IMR-90 (cell line): ENCODE measurements at regions not wholly inside any gene's neighbourhood (a gene's known extent, or its start where the extent isn't known, plus 50 kb on each side); places are given as distances from the start of the nearest gene placed in this dataset.

ENCODE experiments used
- ATAC-seq: fragments of 200-7000 bp; cut with Tn5 transposase; 2 replicates; pipeline ENCODE4 v1.9.1; 2020; ENCODE audit warnings: low read depth, mild to moderate bottlenecking, moderate library complexity
- BruUV-seq: library from RNA; stranded (reverse); fragments of 400-500 nt; replicated peaks from 2 replicates; lab custom pipeline; 2021; lab: Mats Ljungman, UMichigan
- CTCF ChIA-PET: fragments of 300-600 bp; formaldehyde crosslinking; extraction: SDS; loops from one replicate; lab custom pipeline; 2021; ENCODE audit warnings: antibody characterized with exemption; lab: Yijun Ruan, JAX
- POLR2A ChIA-PET: fragments of 300-600 bp; sonication (Branson Sonifier 250); formaldehyde crosslinking; loops from one replicate; lab custom pipeline; 2022; ENCODE audit warnings: antibody characterized with exemption; ENCODE audit not compliant: unreplicated experiment; lab: Charles Lee
- DNase-seq: peaks from one replicate; pipeline ENCODE4 v3.0.0; 2013
- H2AFZ ChIP-seq: replicated peaks from 2 replicates; pipeline ENCODE3; 2013; ENCODE audit warnings: low read length, mild to moderate bottlenecking; ENCODE audit not compliant: poor library complexity
- H2AK5ac ChIP-seq: 2 replicates; pipeline ENCODE4 v1.6.1; 2013; ENCODE audit warnings: low read depth, low read length, inconsistent platforms
- H2AK9ac ChIP-seq: replicated peaks from 2 replicates; pipeline ENCODE3; 2013; ENCODE audit warnings: mild to moderate bottlenecking, low read depth, low read length, moderate library complexity; ENCODE audit not compliant: poor library complexity
- H2BK120ac ChIP-seq: 2 replicates; pipeline ENCODE4 v1.6.1; 2013; ENCODE audit warnings: low read depth, low read length, inconsistent platforms
- H2BK15ac ChIP-seq: 3 replicates; pipeline ENCODE4 v1.6.1; 2013; ENCODE audit warnings: low read depth, low read length, inconsistent platforms
- H2BK20ac ChIP-seq: 2 replicates; pipeline ENCODE4 v1.6.1; 2013; ENCODE audit warnings: low read depth, mild to moderate bottlenecking, inconsistent platforms, low read length, moderate library complexity
- H2BK5ac ChIP-seq: 2 replicates; pipeline ENCODE4 v1.6.1; 2013; ENCODE audit warnings: mild to moderate bottlenecking, low read depth, low read length, inconsistent platforms; ENCODE audit not compliant: poor library complexity, severe bottlenecking
- H3K14ac ChIP-seq: replicated peaks from 2 replicates; pipeline ENCODE4 v1.6.1; 2013; ENCODE audit warnings: low read depth, low read length, inconsistent platforms
- H3K18ac ChIP-seq: 2 replicates; pipeline ENCODE4 v1.6.1; 2013; ENCODE audit warnings: low read depth, low read length, control low read depth
- H3K23ac ChIP-seq: 2 replicates; pipeline ENCODE4 v1.6.1; 2013; ENCODE audit warnings: low read depth, low read length, inconsistent platforms
- H3K27ac ChIP-seq: 2 replicates; pipeline ENCODE4 v1.5.1; 2013; ENCODE audit warnings: mild to moderate bottlenecking, control low read depth, low read length; ENCODE audit not compliant: insufficient read depth
- H3K27me3 ChIP-seq: 2 replicates; pipeline ENCODE4 v1.6.1; 2013; ENCODE audit warnings: low read length; ENCODE audit not compliant: control insufficient read depth, insufficient read depth
- H3K36me3 ChIP-seq: 2 replicates; pipeline ENCODE4 v1.6.1; 2013; ENCODE audit warnings: low read length, mixed read lengths; ENCODE audit not compliant: control insufficient read depth, insufficient read depth
- H3K4ac ChIP-seq: 2 replicates; pipeline ENCODE4 v1.6.1; 2013; ENCODE audit warnings: low read depth, low read length, inconsistent platforms
- H3K4me1 ChIP-seq: 2 replicates; pipeline ENCODE4 v1.6.1; 2013; ENCODE audit warnings: low read length, mixed read lengths; ENCODE audit not compliant: control insufficient read depth, insufficient read depth
- H3K4me2 ChIP-seq: 2 replicates; pipeline ENCODE4 v1.6.1; 2013; ENCODE audit warnings: low read depth, mild to moderate bottlenecking, control low read depth, low read length, moderate library complexity
- H3K4me3 ChIP-seq: 2 replicates; pipeline ENCODE4 v1.5.1; 2013; ENCODE audit warnings: low read depth, mild to moderate bottlenecking, control low read depth, low read length, moderate library complexity; ENCODE audit not compliant: insufficient read depth
- H3K56ac ChIP-seq: 2 replicates; pipeline ENCODE4 v1.6.1; 2013; ENCODE audit warnings: low read length, inconsistent platforms; ENCODE audit not compliant: insufficient read depth; ENCODE audit errors: extremely low read depth
- H3K79me1 ChIP-seq, 2 experiments: 2 replicates each; pipeline ENCODE4 v1.6.1; 2013; ENCODE audit warnings: low read length in 2 of 2, inconsistent platforms in 1 of 2, low read depth in 1 of 2
- H3K9ac ChIP-seq: 2 replicates; pipeline ENCODE4 v1.6.1; 2013; ENCODE audit warnings: low read depth, low read length, control low read depth
- H3K9me1 ChIP-seq: 2 replicates; pipeline ENCODE4 v1.6.1; 2013; ENCODE audit warnings: low read length, inconsistent platforms; ENCODE audit not compliant: insufficient read depth
- H3K9me3 ChIP-seq: 2 replicates; pipeline ENCODE4 v1.6.1; 2013; ENCODE audit warnings: low read length; ENCODE audit not compliant: control insufficient read depth, insufficient read depth
- H4K20me1 ChIP-seq: 2 replicates; pipeline ENCODE4 v1.6.1; 2013; ENCODE audit warnings: low read length, inconsistent platforms; ENCODE audit not compliant: insufficient read depth
- H4K5ac ChIP-seq: 2 replicates; pipeline ENCODE4 v1.6.1; 2013; ENCODE audit warnings: mild to moderate bottlenecking, low read depth, low read length, control low read depth
- H4K8ac ChIP-seq, 2 experiments: 2 replicates each; pipeline ENCODE4 v1.6.1; 2013; ENCODE audit warnings: low read depth in 2 of 2, low read length in 2 of 2, control low read depth in 1 of 2, inconsistent platforms in 1 of 2
- H4K91ac ChIP-seq: 2 replicates; pipeline ENCODE4 v1.6.1; 2013; ENCODE audit warnings: low read depth, low read length, inconsistent platforms; ENCODE audit not compliant: insufficient read depth
- BHLHE40 ChIP-seq: fragments of 150-350 bp; IDR thresholded peaks from 2 replicates; pipeline ENCODE4 v1.6.1; 2016; ENCODE audit warnings: mild to moderate bottlenecking, low read depth, low read length
- CEBPB ChIP-seq: IDR thresholded peaks from 2 replicates; pipeline ENCODE4 v1.6.1; 2012; ENCODE audit warnings: low read depth, low read length, improper control_type of control experiment
- CHD1 ChIP-seq: IDR thresholded peaks from 2 replicates; pipeline ENCODE4 v1.6.1; 2012; ENCODE audit warnings: low read depth, low read length, improper control_type of control experiment
- CTCF ChIP-seq: conservative IDR thresholded peaks from 2 replicates; pipeline ENCODE4 v1.5.1; 2012; ENCODE audit warnings: mild to moderate bottlenecking, low read depth, low read length, improper control_type of control experiment
- FOS ChIP-seq: fragments of 150-350 bp; IDR thresholded peaks from 2 replicates; pipeline ENCODE4 v1.6.1; 2016; ENCODE audit warnings: low read depth, low read length
- MAFK ChIP-seq: IDR thresholded peaks from 2 replicates; pipeline ENCODE4 v1.6.1; 2012; ENCODE audit warnings: low read depth, low read length, improper control_type of control experiment
- MAZ ChIP-seq: IDR thresholded peaks from 2 replicates; pipeline ENCODE4 v1.6.1; 2012; ENCODE audit warnings: low read depth, mild to moderate bottlenecking, low read length, improper control_type of control experiment, moderate library complexity, borderline replicate concordance
- MXI1 ChIP-seq: IDR thresholded peaks from 2 replicates; pipeline ENCODE4 v1.6.1; 2012; ENCODE audit warnings: low read depth, mild to moderate bottlenecking, low read length, moderate library complexity, borderline replicate concordance
- NFE2L2 ChIP-seq: fragments of 150-350 bp; IDR thresholded peaks from 2 replicates; pipeline ENCODE4 v1.6.1; 2016; ENCODE audit warnings: low read depth, mild to moderate bottlenecking, low read length
- POLR2A ChIP-seq: IDR thresholded peaks from 2 replicates; pipeline ENCODE4 v1.6.1; 2012; ENCODE audit warnings: mild to moderate bottlenecking, low read depth, low read length
- RAD21 ChIP-seq: IDR thresholded peaks from 2 replicates; pipeline ENCODE4 v1.6.1; 2012; ENCODE audit warnings: low read length, improper control_type of control experiment
- RCOR1 ChIP-seq: IDR thresholded peaks from 2 replicates; pipeline ENCODE4 v1.6.1; 2012; ENCODE audit warnings: mild to moderate bottlenecking, low read length, improper control_type of control experiment; ENCODE audit not compliant: insufficient replicate concordance
- RFX5 ChIP-seq: IDR thresholded peaks from 2 replicates; pipeline ENCODE4 v1.8.0; 2012; ENCODE audit warnings: low read depth, mild to moderate bottlenecking, low read length, moderate library complexity
- SMC3 ChIP-seq: fragments of 150-350 bp; IDR thresholded peaks from 2 replicates; pipeline ENCODE4 v1.6.1; 2016; ENCODE audit warnings: low read depth, mild to moderate bottlenecking, antibody characterized with exemption, low read length, moderate library complexity
- USF2 ChIP-seq: fragments of 150-350 bp; IDR thresholded peaks from 2 replicates; pipeline ENCODE4 v1.6.1; 2017; ENCODE audit warnings: mild to moderate bottlenecking, antibody characterized with exemption, low read length, low read depth
- WGBS, 2 experiments: methylation state at CpG; one replicate each; pipeline versions ENCODE4 v1.1.5 to v1.1.7; 2013; ENCODE audit warnings: missing lambda C conversion rate in 2 of 2; ENCODE audit not compliant: insufficient read length in 1 of 2; ENCODE audit errors: extremely low coverage in 2 of 2; 5-methylcytosine and 5-hydroxymethylcytosine counted together
- dilution Hi-C: fragments of 300-500 bp; cut with HindIII; formaldehyde crosslinking; loops from one replicate; pipeline ENCODE4 v1.14.3; 2018; ENCODE audit warnings: low sequenced_read_pairs; ENCODE audit not compliant: unreplicated experiment
- in situ Hi-C: fragments of 300-500 bp; cut with MboI; formaldehyde crosslinking; loops from 3 replicates; pipeline ENCODE4 v1.14.3; 2019; ENCODE audit warnings: low sequenced_read_pairs, inconsistent platforms, mixed read lengths
- intact Hi-C: fragments of 100-400 bp; cut with micrococcal nuclease; formaldehyde crosslinking; loops from 2 replicates; pipeline ENCODE4 v1.10.0; 2022
- TF ChIP-seq, protein P1 (sequence below): fragments of 150-350 bp; IDR thresholded peaks from 2 replicates; pipeline ENCODE4 v1.6.1; 2016; ENCODE audit warnings: low read depth, mild to moderate bottlenecking, low read length, moderate library complexity, borderline replicate concordance

DNA sequence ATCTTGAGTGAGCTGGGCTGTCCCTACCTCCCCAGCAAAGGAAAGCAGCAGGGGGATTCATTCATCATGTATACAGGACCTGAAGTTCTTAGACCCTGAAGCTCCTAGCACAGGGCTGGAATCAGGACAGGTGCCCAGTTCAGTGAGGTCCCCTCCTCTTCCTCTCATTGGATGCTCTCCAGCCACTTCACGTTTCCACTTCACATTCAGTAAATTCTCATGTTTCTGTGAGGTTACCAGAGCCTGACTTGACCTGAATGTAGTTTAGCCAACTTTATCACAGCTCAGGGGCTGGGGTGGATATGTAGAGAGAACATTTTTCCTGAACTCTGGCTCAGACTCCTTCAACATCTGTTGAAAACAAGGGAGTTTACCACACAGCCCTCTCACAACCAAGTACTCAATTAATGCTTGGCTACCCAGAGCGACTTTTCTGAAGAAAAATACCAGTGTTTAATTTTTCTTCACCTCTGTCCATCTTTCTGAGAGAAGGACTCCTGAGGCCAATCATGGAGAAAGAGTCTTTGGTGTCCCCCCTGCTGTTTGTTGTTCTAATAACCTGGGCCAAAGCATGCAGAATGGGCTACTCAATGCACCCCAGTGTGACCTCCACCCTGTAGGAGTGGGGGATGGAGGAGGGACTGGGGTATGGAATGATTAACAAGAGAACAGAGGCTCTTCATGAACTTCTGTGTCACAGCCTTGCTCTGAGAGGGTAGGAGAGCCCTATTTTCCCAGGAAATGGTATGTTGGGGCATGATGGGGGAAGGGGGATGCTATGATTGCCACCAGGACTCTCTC is 108.3 kb upstream of the FGGY start:
- Histone ChIP-seq H3K23ac (no peak overlapping the region), H3K4me2 (no peak overlapping the region), H3K14ac (no peak overlapping the region), H3K79me1 (no peaks in the 10 kb centered on the region), H3K9me1 (no peaks in the 10 kb centered on the region; the same call in 1 of the 2 replicates), H2BK120ac (no peak overlapping the region), H2AFZ (no peak overlapping the region), H3K9me3 (peaks cover 3% of the 10 kb centered on the region), H3K9ac (no peak overlapping the region), H3K56ac (no peak overlapping the region), H2AK5ac (no peak overlapping the region), H3K27me3 (no peaks in the 10 kb centered on the region), H3K36me3 (no peaks in the 10 kb centered on the region), H2BK20ac (no peak overlapping the region), H2AK9ac (no peak overlapping the region), H4K20me1 (no peaks in the 10 kb centered on the region), H4K8ac (no peak overlapping the region), H2BK5ac (no peak overlapping the region), H3K4ac (no peak overlapping the region), H3K4me1 (peaks cover 5% of the 10 kb centered on the region), H3K18ac (no peak overlapping the region; the same call in 1 of the 2 replicates), H4K5ac (no peak overlapping the region), H2BK15ac (no peak overlapping the region), H4K91ac (no peak overlapping the region), H3K4me3 (no peak overlapping the region), H3K27ac (no peak overlapping the region)
- DNase-seq (no peak), ATAC-seq (no peak)
- ChIA-PET CTCF (no interaction called here), POLR2A (no interaction called here)
- TF ChIP-seq FOS (no peak), BHLHE40 (no peak), NFE2L2 (no peak), SMC3 (no peak), USF2 (no peak), MXI1 (no peak), MAFK (no peak), CTCF (no peak), MAZ (no peak), RFX5 (no peak), POLR2A (no peak), CEBPB (no peak), RCOR1 (no peak), RAD21 (no peak), CHD1 (no peak)
- TF ChIP-seq, protein P1, sequence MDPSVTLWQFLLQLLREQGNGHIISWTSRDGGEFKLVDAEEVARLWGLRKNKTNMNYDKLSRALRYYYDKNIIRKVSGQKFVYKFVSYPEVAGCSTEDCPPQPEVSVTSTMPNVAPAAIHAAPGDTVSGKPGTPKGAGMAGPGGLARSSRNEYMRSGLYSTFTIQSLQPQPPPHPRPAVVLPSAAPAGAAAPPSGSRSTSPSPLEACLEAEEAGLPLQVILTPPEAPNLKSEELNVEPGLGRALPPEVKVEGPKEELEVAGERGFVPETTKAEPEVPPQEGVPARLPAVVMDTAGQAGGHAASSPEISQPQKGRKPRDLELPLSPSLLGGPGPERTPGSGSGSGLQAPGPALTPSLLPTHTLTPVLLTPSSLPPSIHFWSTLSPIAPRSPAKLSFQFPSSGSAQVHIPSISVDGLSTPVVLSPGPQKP, result no peak
- dilution Hi-C loops, result no loop called here
- no TSS peak for BruUV-seq
- 80% methylated on average over 1 of the region's 2 CpGs; no CpG with 5 or more reads in 1 of the 2 experiments for WGBS, 2 experiments
- in situ Hi-C loops, result no loop called here
- intact Hi-C loops, result no loop called here
